ENCODE measurements at regions not wholly inside any gene's neighbourhood (a gene's known extent, or its start where the extent isn't known, plus 50 kb on each side); places are given as distances from the start of the nearest gene placed in this dataset.
"Not testable (repeated sequence)": the region's sequence is repeated elsewhere in the genome, so short reads cannot be mapped to it uniquely, and the experiment has no call there.

GRCh38 chr13:50419331-50419865 is 404.2 kb downstream of the KCNRG start:
- no peak for DNase-seq (ENCODE audit: low read depth)

DNA sequence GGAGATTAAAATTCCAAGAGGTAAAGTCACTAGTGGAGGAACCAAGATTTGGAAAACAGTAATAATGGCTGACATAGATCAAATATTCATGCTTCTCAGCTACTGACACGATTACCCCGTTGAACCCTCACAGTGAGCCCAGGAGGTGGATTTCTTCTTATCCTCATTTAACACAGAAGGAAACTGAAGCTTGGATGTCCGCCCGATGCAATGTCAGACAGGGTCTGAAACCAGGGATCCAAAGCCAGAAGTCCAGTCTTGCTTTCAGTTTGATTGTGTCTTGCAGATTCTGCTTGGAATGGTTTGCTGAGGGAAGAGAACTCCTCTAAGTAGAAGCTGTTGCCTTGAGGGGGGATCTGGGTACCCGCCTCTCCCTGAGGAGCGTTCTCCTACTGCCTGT is 404.7 kb downstream of the KCNRG start:
- DNase-seq (ENCODE audit: low read depth): no peak

DNA sequence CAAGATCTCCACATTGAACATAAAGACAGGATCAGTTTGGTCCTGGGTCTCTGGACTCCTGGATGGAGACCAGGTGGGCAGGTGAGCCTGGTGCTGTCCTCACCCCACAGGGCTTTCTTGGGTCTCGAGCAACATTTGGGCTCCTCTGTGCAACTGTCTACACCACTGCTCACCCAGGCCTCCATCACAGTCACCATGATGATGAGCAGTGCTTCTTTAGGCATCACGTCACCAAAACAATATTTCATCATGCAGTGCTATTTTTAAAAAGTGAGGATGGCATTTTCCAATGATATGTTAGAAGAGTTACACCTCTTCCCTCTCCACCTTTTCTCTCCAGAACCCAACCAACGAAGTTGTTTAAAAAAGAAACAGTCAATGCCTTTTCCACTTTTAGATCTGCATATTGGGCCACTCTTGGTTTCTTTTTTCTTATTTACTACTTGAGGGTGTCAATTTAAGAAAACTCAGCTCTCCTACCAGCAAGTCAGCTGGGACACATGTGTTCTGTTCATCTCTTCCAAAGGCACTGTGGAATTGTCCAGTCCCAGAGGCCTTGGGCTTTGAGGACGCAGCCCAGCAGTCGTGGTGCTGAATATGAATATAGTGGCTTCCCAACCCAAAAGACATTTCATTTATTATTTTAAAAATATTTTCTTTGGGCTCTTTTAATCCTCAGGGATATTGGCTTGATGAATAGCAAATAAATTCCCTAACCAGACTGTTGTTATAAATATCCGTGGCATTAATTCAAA is 405.7 kb downstream of the KCNRG start:
- no peak for DNase-seq (ENCODE audit: low read depth)

GRCh38 chr13:50421473-50422130 is 406.4 kb downstream of the KCNRG start:
- DNase-seq (ENCODE audit: low read depth): no peak

DNA sequence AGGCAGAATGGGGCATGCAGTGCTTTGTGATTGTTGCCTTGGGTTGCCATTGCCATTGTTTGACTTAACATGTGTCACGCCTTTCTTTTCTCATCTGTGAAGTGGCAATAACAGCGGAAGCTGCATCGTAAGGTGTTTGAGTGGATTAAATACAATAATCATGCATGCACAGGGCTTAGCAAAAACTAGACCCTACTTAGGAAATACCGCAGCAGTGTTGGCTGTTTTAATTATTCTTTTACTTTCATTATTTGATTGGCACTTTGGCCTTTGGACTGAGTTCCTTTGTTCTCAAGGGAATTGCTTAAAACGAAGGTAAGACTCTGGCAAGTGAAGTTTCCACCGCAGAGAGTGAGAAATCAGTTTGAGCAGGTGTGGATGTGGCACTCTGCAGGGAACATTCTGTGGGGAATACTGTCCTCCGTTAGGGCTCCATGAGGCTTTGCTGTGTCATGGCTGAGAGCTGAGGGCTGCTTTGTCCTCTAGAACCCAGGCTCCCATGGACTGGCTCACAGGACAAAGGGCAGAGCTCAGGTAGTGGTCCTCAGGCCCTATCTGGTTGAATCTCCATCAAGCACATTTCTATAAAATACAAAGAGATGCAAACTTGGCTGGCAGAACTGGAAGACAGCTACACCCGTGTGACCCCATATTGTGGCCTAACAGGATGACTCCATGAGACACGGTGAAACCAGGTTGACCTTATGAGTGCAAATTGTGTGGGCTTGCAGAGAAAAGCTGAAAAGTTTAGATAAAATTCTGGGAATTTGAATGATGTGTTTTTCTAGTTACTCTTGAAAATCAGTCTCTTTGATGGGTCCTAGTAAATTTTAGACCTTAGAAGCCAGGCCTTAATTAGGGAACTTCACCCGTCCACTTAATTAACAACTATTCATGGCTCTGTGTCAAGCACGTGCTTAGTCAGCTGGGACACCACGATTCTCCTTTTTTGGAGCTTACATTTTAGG is 407.2 kb downstream of the KCNRG start:
- DNase-seq (ENCODE audit: low read depth): no peak

- no peak for DNase-seq (ENCODE audit: low read depth)
Observed at GRCh38 chr13:50424993-50425392, 409.7 kb downstream of the KCNRG start.

DNA sequence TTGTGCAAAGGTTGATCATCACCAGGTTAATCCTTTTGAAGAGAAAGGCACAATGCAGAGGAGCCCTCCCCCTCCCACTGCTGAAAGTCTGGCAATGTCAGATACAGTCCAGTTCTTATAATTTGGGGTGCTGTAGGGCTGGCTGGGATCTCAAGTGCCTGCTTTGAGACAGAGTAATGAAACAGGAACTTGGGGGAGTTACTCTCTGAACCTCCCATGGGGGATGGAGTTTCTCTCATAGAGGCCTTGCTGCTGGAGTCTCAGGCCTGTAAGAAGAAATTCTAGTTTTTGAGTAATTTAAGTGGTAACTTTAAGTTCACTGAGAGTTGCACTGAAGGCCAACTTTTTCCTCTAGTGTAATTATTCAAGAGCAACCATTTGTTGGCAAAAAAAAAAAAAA is 410.5 kb downstream of the KCNRG start:
- peak; percentile 9 for DNase-seq (ENCODE audit: low read depth)

- no peak for DNase-seq (ENCODE audit: low read depth)
Observed at GRCh38 chr13:50426927-50427326, 411.7 kb downstream of the KCNRG start.

GRCh38 chr13:50427511-50427910 is 412.3 kb downstream of the KCNRG start:
- not testable (repeated sequence) for DNase-seq (ENCODE audit: low read depth)

DNA sequence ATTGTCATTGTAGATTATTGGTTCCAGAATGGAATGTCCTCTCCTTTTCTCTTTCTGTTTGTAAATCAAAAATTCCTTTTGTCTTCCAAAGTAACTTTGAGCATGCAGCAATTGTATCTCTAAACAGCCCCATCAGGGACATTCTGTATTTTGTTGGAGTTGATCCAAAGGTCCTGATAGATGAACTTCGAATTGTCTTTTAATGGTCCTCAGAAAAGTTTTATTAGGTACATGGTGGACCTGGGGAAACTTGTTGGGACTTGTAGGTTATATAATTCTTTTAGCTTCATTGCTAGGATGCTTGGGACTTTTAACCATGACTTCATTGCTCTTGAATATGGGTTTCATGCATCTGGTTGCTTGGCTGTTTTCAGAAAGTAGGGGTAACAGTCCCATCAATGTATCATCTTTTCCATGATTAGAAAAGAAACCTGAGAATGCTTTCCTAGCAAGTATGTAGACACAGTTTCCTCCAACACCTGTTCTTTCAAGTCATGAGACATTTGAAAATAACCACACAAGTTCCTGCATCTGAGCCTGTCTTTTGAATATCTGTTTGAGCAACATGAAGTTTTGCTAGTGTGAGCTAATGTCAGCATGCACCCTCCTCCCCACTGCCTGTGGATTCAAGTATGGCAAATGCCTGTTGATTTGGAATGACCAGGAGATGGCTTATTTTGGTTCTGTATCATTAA is 413.1 kb downstream of the KCNRG start:
- DNase-seq (ENCODE audit: low read depth): no peak

GRCh38 chr13:50435011-50435410 is 408.5 kb downstream of the DLEU7 start:
- no peak for DNase-seq (ENCODE audit: low read depth)

GRCh38 chr13:50437252-50437651 is 406.2 kb downstream of the DLEU7 start:
- DNase-seq (ENCODE audit: low read depth): no peak

GRCh38 chr13:50438351-50438750 is 405.1 kb downstream of the DLEU7 start:
- DNase-seq (ENCODE audit: low read depth): no peak

GRCh38 chr13:50441130-50441529 is 402.4 kb downstream of the DLEU7 start:
- DNase-seq (ENCODE audit: low read depth): no peak

GRCh38 chr13:50444726-50445125 is 398.8 kb downstream of the DLEU7 start:
- no peak for DNase-seq (ENCODE audit: low read depth)

DNA sequence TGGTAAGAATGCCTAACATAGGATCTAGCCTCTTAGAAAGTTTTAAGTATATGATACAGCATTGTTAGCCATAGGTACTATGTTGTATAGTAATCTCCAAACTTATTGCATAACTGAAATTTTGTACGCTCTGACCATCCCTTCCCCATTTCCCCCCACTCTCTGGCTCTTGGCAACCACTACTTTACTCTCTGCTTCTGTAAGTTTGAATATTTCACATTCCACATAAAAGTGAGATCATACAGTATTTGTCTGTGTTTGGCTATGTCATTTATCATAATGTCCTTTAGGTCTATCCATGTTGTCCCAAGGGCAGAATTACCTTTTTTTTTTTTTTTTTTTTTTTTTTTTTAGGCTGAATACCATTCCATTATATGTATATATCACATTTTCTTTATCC is 396.9 kb downstream of the DLEU7 start:
- no peak for DNase-seq (ENCODE audit: low read depth)

GRCh38 chr13:50448535-50448998 is 394.9 kb downstream of the DLEU7 start:
- DNase-seq (ENCODE audit: low read depth): no peak

GRCh38 chr13:50449465-50449864 is 394.0 kb downstream of the DLEU7 start:
- DNase-seq (ENCODE audit: low read depth): no peak

- no peak for DNase-seq (ENCODE audit: low read depth)
Observed at GRCh38 chr13:50450279-50450678, 393.2 kb downstream of the DLEU7 start.

GRCh38 chr13:50451609-50452008 is 391.9 kb downstream of the DLEU7 start:
- DNase-seq (ENCODE audit: low read depth): no peak

DNA sequence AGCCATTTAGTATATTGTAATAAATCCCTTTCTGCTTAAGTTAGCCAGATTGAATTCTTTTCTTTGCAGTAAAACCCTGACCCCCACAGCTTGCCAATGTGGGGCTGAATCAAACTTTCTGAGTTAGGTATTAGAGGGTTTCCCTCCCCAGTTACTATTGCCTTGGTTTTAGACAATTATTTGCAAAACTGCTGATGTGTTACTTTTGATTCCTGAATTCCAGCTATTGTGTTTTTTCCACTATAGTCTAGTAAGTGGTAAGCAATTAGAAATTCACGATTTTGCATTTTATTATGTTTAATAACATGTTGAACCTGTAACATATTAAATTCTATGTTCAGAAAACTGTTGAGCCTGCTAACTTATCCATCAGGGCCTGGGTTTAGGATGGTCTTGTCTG is 391.5 kb downstream of the DLEU7 start:
- no peak for DNase-seq (ENCODE audit: low read depth)

DNA sequence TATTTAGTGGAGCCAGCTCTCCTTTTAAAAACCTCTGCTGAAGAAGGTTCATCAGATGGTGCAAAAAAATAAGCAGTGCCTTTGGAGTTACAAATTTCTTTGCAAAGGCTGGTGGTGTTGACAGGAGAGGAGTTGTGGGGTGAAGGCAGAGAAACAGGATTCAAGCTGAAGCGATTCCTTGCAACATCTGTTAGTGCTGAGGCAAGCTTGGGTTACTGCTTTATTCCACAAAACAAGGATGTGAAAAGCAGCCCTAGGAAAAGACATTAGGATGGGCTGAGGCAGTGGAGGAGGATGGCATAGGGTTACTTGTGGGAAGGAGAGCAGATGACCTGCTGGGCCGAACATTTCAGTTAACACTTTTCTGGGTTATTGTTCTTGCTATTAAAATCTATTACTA is 390.7 kb downstream of the DLEU7 start:
- DNase-seq (ENCODE audit: low read depth): no peak
